ENCODE measurements at regions not wholly inside any gene's neighbourhood (a gene's known extent, or its start where the extent isn't known, plus 50 kb on each side); places are given as distances from the start of the nearest gene placed in this dataset.

DNA sequence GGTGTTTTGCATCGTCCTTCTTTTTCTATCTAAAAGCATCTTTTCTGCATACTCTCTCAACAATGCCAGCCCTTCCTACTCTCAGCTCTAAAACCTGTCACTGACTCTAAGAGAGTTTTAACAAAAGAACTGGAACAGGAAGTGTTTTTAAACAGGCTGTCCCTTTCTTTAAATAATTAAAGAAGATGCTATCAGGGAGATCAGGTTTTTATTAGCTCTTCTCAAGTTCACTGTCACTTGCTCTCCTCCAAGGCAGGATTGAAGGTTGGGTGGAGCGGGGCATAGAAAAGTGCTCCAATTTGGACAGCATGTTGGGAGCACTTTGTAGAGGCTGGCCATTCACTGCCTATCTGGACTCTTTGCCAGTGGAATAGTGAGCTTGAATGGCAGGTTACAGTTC is 56.4 kb upstream of the BARX2 start:
- no peak for TF ChIP-seq TAF1 (IDR thresholded peaks at IDR 0.05; ENCODE audit: borderline replicate concordance, insufficient read depth, low read length)
- no peak for TF ChIP-seq REST (IDR thresholded peaks at IDR 0.05; ENCODE audit: insufficient read depth in 1 of 2, low read depth in 2 of 2, low read length in 2 of 2)
- no peak for TF ChIP-seq POLR2AphosphoS5 (IDR thresholded peaks at IDR 0.05; ENCODE audit: low read depth, low read length)
- TF ChIP-seq FOXP2 (optimal IDR thresholded peaks at IDR 0.05; ENCODE audit: borderline replicate concordance, extremely low read depth, extremely low read length, insufficient read depth): no peak
- no peak for TF ChIP-seq SIN3A (IDR thresholded peaks at IDR 0.05; ENCODE audit: borderline replicate concordance, insufficient read depth, low read length)
